Coronary artery (tissue), 2 donors: ENCODE measurements at regions not wholly inside any gene's neighbourhood (a gene's known extent, or its start where the extent isn't known, plus 50 kb on each side); places are given as distances from the start of the nearest gene placed in this dataset.
"Not testable (repeated sequence)": the region's sequence is repeated elsewhere in the genome, so short reads cannot be mapped to it uniquely, and the experiment has no call there.

Experiments used
- DNase-seq: peaks from one replicate; pipeline ENCODE4 v3.0.0-alpha.2; 2017; ENCODE audit warnings: low spot score
- H3K27ac ChIP-seq, 2 donors: fragments of 200-600 bp; sonication (generic); one replicate each; pipeline ENCODE4 v1.5.1; 2016 to 2019
- H3K4me3 ChIP-seq: fragments of 200-600 bp; sonication (generic); 2 replicates; pipeline ENCODE4 v1.5.1; 2016; ENCODE audit warnings: mild to moderate bottlenecking, moderate library complexity
- CTCF ChIP-seq: fragments of 200-600 bp; sonication (generic); IDR thresholded peaks from one replicate; pipeline ENCODE4 v1.5.1; 2019; ENCODE audit warnings: antibody characterized with exemption

GRCh38 chr10:33965795-33966581 is 631.5 kb upstream of the NRP1 start:
- no peak for TF ChIP-seq CTCF
- DNase-seq: no peak
- H3K27ac ChIP-seq: no peak overlapping the region

GRCh38 chr10:33963729-33964128 is 629.3 kb upstream of the NRP1 start:
- DNase-seq: no peak
- H3K27ac ChIP-seq: no peak overlapping the region
- H3K4me3 ChIP-seq: no peak overlapping the region
- no peak for TF ChIP-seq CTCF

More at GRCh38 chr10:33965795-33966581, 631.5 kb upstream of the NRP1 start:
- H3K4me3 ChIP-seq: no peak overlapping the region

- H3K27ac ChIP-seq, DNase-seq, H3K4me3 ChIP-seq: not testable (repeated sequence)
Observed at GRCh38 chr10:33956322-33956721, 621.9 kb upstream of the NRP1 start.

GRCh38 chr10:33955676-33956075 is 621.2 kb upstream of the NRP1 start:
- no peak overlapping the region for H3K27ac ChIP-seq
- TF ChIP-seq CTCF: no peak
- H3K4me3 ChIP-seq: no peak overlapping the region
- no peak for DNase-seq

- no peak for TF ChIP-seq CTCF
- no peak overlapping the region for H3K4me3 ChIP-seq
- no peak for DNase-seq
Observed at GRCh38 chr10:33952692-33953360, 618.4 kb upstream of the NRP1 start.

GRCh38 chr10:33950206-33950605 is 615.7 kb upstream of the NRP1 start:
- Histone ChIP-seq H3K27ac (no peak overlapping the region), H3K4me3 (no peak overlapping the region)
- DNase-seq: no peak
- TF ChIP-seq CTCF: no peak

More at GRCh38 chr10:33952692-33953360, 618.4 kb upstream of the NRP1 start:
- no peak overlapping the region for H3K27ac ChIP-seq

- no peak overlapping the region for H3K27ac ChIP-seq
- TF ChIP-seq CTCF: no peak
- H3K4me3 ChIP-seq: no peak overlapping the region
- DNase-seq: no peak
Observed at GRCh38 chr10:33947544-33947943, 613.1 kb upstream of the NRP1 start.
